Karpas-422 (cell line): ENCODE measurements at regions not wholly inside any gene's neighbourhood (a gene's known extent, or its start where the extent isn't known, plus 50 kb on each side); places are given as distances from the start of the nearest gene placed in this dataset.

Experiments used
- DNase-seq: peaks from one replicate; pipeline ENCODE4 v3.0.0-alpha.2; 2015
- H2AFZ ChIP-seq: fragments of 200-600 bp; sonication (generic); 2 replicates; pipeline ENCODE4 v1.6.1; 2014; ENCODE audit warnings: antibody characterized with exemption, low read length, mixed read lengths
- H3K27ac ChIP-seq: fragments of 200-600 bp; sonication (generic); 2 replicates; pipeline ENCODE4 v1.5.1; 2014; ENCODE audit warnings: mild to moderate bottlenecking, low read length, moderate library complexity
- H3K27me3 ChIP-seq: fragments of 200-600 bp; sonication (generic); 2 replicates; pipeline ENCODE4 v1.6.1; 2014; ENCODE audit warnings: low read length, mixed read lengths
- H3K36me3 ChIP-seq: fragments of 200-600 bp; sonication (generic); 2 replicates; pipeline ENCODE4 v1.6.1; 2014; ENCODE audit warnings: low read length, mixed read lengths; ENCODE audit not compliant: insufficient read depth
- H3K4me1 ChIP-seq: fragments of 200-600 bp; sonication (generic); 2 replicates; pipeline ENCODE4 v1.6.1; 2014; ENCODE audit warnings: mild to moderate bottlenecking, low read length, mixed read lengths
- H3K4me2 ChIP-seq: fragments of 200-600 bp; sonication (generic); 2 replicates; pipeline ENCODE4 v1.6.1; 2014; ENCODE audit warnings: low read length, low read depth, mild to moderate bottlenecking; ENCODE audit not compliant: poor library complexity, severe bottlenecking
- H3K4me3 ChIP-seq: fragments of 200-600 bp; sonication (generic); 2 replicates; pipeline ENCODE4 v1.5.1; 2014; ENCODE audit warnings: mild to moderate bottlenecking, antibody characterized with exemption, low read length, mixed read lengths
- H3K79me2 ChIP-seq: fragments of 200-600 bp; sonication (generic); 2 replicates; pipeline ENCODE4 v1.6.1; 2014; ENCODE audit warnings: mild to moderate bottlenecking, low read length, mixed read lengths
- H3K9ac ChIP-seq: fragments of 200-600 bp; sonication (generic); 2 replicates; pipeline ENCODE4 v1.6.0; 2014; ENCODE audit warnings: low read length
- H3K9me2 ChIP-seq: fragments of 200-600 bp; sonication (generic), shearing (Covaris generic); replicated peaks from 2 replicates; pipeline ENCODE4 v1.6.0; 2014; ENCODE audit warnings: mild to moderate bottlenecking, low read length, moderate library complexity; ENCODE audit not compliant: insufficient read depth
- H3K9me3 ChIP-seq: fragments of 300-700, 200-600 bp; sonication (generic); 2 replicates; pipeline ENCODE4 v1.6.1; 2014; ENCODE audit warnings: low read length, mixed read lengths
- H4K20me1 ChIP-seq: fragments of 200-600 bp; sonication (generic); 2 replicates; pipeline ENCODE4 v1.6.1; 2014; ENCODE audit warnings: mild to moderate bottlenecking, antibody characterized with exemption, low read length, low read depth; ENCODE audit not compliant: insufficient read depth

DNA sequence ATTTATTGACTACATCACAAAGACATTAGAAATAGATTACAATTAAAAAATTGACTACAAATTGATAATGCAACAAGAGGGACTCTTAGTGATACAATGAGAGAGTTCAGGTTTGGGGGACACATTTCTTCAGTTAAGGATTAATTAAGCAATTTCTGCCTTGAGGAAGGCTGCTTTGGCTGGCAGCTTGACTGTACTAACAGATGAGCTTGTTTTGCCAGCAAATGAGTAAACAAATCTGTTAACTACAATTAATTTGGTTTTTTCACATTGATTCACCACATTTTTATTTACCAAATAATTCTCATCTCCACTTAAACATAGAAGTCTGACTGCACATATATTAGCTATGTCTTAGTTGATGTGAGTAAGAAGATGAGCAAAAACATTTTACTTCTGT is 183.6 kb upstream of the ZNF385D start:
- Histone ChIP-seq H3K27me3 (no peaks in the 10 kb centered on the region), H3K36me3 (no peaks in the 10 kb centered on the region), H3K4me1 (no peaks in the 10 kb centered on the region), H3K9ac (no peak overlapping the region), H3K9me3 (peaks cover 11% of the 10 kb centered on the region), H4K20me1 (no peaks in the 10 kb centered on the region), H3K4me2 (no peak overlapping the region), H3K27ac (no peak overlapping the region), H3K4me3 (no peak overlapping the region), H2AFZ (no peak overlapping the region), H3K9me2 (no peaks in the 10 kb centered on the region), H3K79me2 (no peaks in the 10 kb centered on the region)
- no peak for DNase-seq

- Histone ChIP-seq H3K4me1 (no peaks in the 10 kb centered on the region), H3K4me2 (no peak overlapping the region), H3K9me3 (peaks cover 5% of the 10 kb centered on the region), H3K9me2 (no peaks in the 10 kb centered on the region), H3K9ac (no peak overlapping the region), H3K4me3 (no peak overlapping the region), H3K79me2 (no peaks in the 10 kb centered on the region), H3K27ac (no peak overlapping the region), H3K36me3 (no peaks in the 10 kb centered on the region), H3K27me3 (no peaks in the 10 kb centered on the region), H4K20me1 (no peaks in the 10 kb centered on the region), H2AFZ (no peak overlapping the region)
- no peak for DNase-seq
Measured at GRCh38 chr3:21936207-21936606, 185.2 kb upstream of the ZNF385D start.

- Histone ChIP-seq H3K27me3 (no peaks in the 10 kb centered on the region), H3K9me3 (peaks cover 7% of the 10 kb centered on the region), H3K27ac (no peak overlapping the region), H3K79me2 (no peaks in the 10 kb centered on the region), H3K9ac (no peak overlapping the region), H4K20me1 (no peaks in the 10 kb centered on the region), H3K4me2 (no peak overlapping the region), H3K36me3 (no peaks in the 10 kb centered on the region), H3K9me2 (no peaks in the 10 kb centered on the region), H3K4me3 (no peak overlapping the region), H2AFZ (no peak overlapping the region; the same call in 1 of the 2 replicates), H3K4me1 (no peaks in the 10 kb centered on the region)
- DNase-seq, result no peak
Measured at GRCh38 chr3:21938267-21938681, 187.3 kb upstream of the ZNF385D start.

DNA sequence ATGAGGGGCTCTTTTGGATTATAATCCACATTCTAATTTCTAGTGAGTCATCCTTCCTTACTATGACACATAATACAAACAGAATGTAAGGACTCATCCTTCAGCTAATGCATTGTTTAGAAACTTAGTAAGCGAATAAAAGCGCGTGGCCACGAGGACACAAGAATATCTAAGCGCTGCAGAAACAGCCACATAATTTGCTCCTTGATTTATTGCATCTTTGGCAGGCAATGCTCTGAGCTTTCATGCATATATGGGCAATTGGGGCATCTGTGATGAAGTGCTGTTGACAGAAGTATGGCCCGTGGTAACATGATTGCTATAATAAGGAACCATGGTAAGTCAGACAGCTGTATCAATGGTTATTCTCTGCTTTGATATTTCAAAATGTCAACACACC is 191.3 kb upstream of the ZNF385D start:
- Histone ChIP-seq H3K36me3 (no peaks in the 10 kb centered on the region), H3K4me2 (no peak overlapping the region), H4K20me1 (no peaks in the 10 kb centered on the region), H2AFZ (no peak overlapping the region), H3K79me2 (no peaks in the 10 kb centered on the region), H3K9me2 (no peaks in the 10 kb centered on the region), H3K4me1 (no peaks in the 10 kb centered on the region), H3K9ac (no peak overlapping the region), H3K4me3 (no peak overlapping the region), H3K27ac (no peak overlapping the region), H3K9me3 (peaks cover 3% of the 10 kb centered on the region; the same call in 1 of the 2 replicates), H3K27me3 (no peaks in the 10 kb centered on the region)
- no peak for DNase-seq

- no peaks in the 10 kb centered on the region for H4K20me1 ChIP-seq
- H3K4me2 ChIP-seq, result no peak overlapping the region
- H3K27me3 ChIP-seq, result no peaks in the 10 kb centered on the region
- peaks cover 3% of the 10 kb centered on the region; the same call in 1 of the 2 replicates for H3K9me3 ChIP-seq
- no peaks in the 10 kb centered on the region for H3K4me1 ChIP-seq
- no peak overlapping the region for H3K9ac ChIP-seq
- no peak overlapping the region for H3K4me3 ChIP-seq
- H3K36me3 ChIP-seq, result no peaks in the 10 kb centered on the region
- H3K27ac ChIP-seq, result no peak overlapping the region
- no peaks in the 10 kb centered on the region for H3K9me2 ChIP-seq
- H3K79me2 ChIP-seq, result no peaks in the 10 kb centered on the region
- H2AFZ ChIP-seq, result no peak overlapping the region
- DNase-seq, result no peak
Measured at GRCh38 chr3:21944251-21944650, 193.2 kb upstream of the ZNF385D start.

DNA sequence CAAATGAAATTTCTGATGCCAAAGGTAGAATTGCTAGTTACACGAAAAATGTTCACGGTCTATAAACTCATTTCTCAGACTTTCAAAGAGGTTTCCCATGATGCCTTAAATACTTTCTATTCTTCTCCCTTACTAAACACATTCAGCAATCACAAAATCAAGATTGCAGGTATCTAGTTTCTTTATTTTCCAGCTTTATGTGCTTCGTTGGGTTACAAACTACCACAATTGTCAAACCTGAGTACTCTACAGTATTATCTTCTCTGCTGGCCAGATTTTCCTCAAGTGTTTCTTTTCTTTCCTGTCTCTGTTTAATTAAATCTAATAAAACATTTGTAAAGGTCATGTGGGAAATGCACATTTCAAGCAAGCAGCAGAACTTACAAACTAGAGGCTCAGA is 201.8 kb upstream of the ZNF385D start:
- H3K36me3 ChIP-seq, result no peaks in the 10 kb centered on the region
- H3K27ac ChIP-seq, result no peak overlapping the region
- H3K4me3 ChIP-seq, result no peak overlapping the region
- H3K9ac ChIP-seq, result no peak overlapping the region
- peaks cover 19% of the 10 kb centered on the region for H3K9me3 ChIP-seq
- no peaks in the 10 kb centered on the region for H4K20me1 ChIP-seq
- H3K4me1 ChIP-seq, result no peaks in the 10 kb centered on the region
- no peak overlapping the region for H3K4me2 ChIP-seq
- H3K79me2 ChIP-seq, result no peaks in the 10 kb centered on the region
- H2AFZ ChIP-seq, result no peak overlapping the region
- H3K9me2 ChIP-seq, result no peaks in the 10 kb centered on the region
- H3K27me3 ChIP-seq, result no peaks in the 10 kb centered on the region
- no peak for DNase-seq

GRCh38 chr3:21954709-21955108 is 203.7 kb upstream of the ZNF385D start:
- Histone ChIP-seq H2AFZ (no peak overlapping the region), H3K4me3 (no peak overlapping the region), H3K79me2 (no peaks in the 10 kb centered on the region), H3K9ac (no peak overlapping the region), H3K9me2 (no peaks in the 10 kb centered on the region), H3K4me2 (no peak overlapping the region), H4K20me1 (no peaks in the 10 kb centered on the region), H3K27me3 (no peaks in the 10 kb centered on the region), H3K36me3 (no peaks in the 10 kb centered on the region), H3K27ac (no peak overlapping the region), H3K4me1 (no peaks in the 10 kb centered on the region), H3K9me3 (peaks cover 27% of the 10 kb centered on the region)
- no peak for DNase-seq

DNA sequence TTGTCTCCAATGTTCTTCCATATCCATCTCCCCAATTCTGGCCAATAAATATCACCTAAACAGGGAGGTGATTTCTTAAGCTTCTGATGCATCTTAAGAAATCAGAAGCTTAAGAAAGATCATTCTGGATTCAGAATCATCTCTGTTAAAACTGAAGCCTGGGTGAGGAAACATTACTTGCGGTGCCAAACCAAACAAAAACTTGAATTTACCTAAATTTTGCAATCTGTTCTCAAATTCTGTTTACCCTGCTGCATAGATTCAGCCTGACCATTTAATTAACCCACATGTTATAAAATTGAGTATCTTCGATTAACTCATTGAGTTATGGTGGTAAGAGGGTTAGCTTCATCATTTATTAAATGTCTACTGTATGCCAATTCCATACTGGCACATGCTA is 204.4 kb upstream of the ZNF385D start:
- Histone ChIP-seq H3K27me3 (no peaks in the 10 kb centered on the region), H3K4me1 (no peaks in the 10 kb centered on the region), H3K4me2 (no peak overlapping the region), H3K27ac (no peak overlapping the region), H4K20me1 (no peaks in the 10 kb centered on the region), H3K36me3 (no peaks in the 10 kb centered on the region), H3K79me2 (no peaks in the 10 kb centered on the region), H3K4me3 (no peak overlapping the region), H3K9me2 (no peaks in the 10 kb centered on the region), H2AFZ (no peak overlapping the region), H3K9me3 (peaks cover 27% of the 10 kb centered on the region), H3K9ac (no peak overlapping the region)
- DNase-seq, result no peak

DNA sequence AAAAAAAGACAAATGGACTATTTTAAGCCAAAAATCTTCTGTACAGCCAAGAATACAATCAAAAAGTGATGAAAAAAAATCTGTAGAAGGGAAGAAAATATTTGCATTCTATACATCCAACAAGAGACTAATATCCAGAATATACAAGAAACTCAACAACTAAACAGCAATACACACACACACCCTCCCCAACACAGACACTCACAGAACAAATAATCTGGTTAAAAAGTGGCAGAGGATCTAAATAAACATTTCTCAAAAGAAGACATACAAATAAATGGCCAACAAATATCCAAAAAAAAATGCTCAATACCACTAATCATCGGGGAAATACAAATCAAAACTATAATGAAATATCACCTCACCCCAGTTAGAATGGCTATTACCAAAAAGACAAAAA is 209.0 kb upstream of the ZNF385D start:
- no peak for DNase-seq
- Histone ChIP-seq H3K27me3 (no peaks in the 10 kb centered on the region), H2AFZ (no peak overlapping the region), H3K9ac (no peak overlapping the region), H3K27ac (no peak overlapping the region), H3K4me3 (no peak overlapping the region), H3K36me3 (no peaks in the 10 kb centered on the region), H3K9me2 (no peaks in the 10 kb centered on the region), H3K9me3 (peaks cover 15% of the 10 kb centered on the region), H4K20me1 (no peaks in the 10 kb centered on the region), H3K4me2 (no peak overlapping the region), H3K4me1 (no peaks in the 10 kb centered on the region), H3K79me2 (no peaks in the 10 kb centered on the region)
